ENCODE measurements at regions not wholly inside any gene's neighbourhood (a gene's known extent, or its start where the extent isn't known, plus 50 kb on each side); places are given as distances from the start of the nearest gene placed in this dataset.
"Not testable (repeated sequence)": the region's sequence is repeated elsewhere in the genome, so short reads cannot be mapped to it uniquely, and the experiment has no call there.

DNA sequence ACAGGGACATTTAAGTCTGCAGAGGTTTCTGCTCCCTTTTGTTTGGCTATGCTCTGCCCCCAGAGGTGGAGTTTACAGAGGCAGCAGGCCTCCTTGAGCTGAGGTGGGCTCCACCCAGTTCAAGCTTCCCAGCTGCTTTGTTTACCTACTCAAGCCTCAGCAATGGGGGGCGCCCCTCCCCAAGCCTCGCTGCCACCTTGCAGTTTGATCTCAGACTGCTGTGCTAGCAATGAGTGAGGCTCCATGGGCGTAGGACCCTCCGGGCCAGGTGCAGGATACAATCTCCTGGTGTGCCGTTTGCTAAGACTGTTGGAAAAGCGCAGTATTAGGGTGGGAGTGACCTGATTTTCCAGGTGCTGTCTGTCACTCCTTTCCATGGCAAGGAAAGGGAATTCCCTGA lies 51.1 kb upstream of the CLVS2 start:
- intact Hi-C loops (cut with DNase I); ATAC-seq (ENCODE audit: poor library complexity); DNase-seq: not testable (repeated sequence)
